ENCODE measurements at regions not wholly inside any gene's neighbourhood (a gene's known extent, or its start where the extent isn't known, plus 50 kb on each side); places are given as distances from the start of the nearest gene placed in this dataset.

- no peak for DNase-seq
- no peak for TF ChIP-seq CTCF (IDR thresholded peaks at IDR 0.05; ENCODE audit: low read depth, low read length)
- no peaks in the 10 kb centered on the region for H3K9me3 ChIP-seq
Measured at GRCh38 chr3:16738451-16738850, 133.2 kb upstream of the DAZL start.

GRCh38 chr3:16739541-16740105, 134.4 kb upstream of the DAZL start:
- TF ChIP-seq CTCF (IDR thresholded peaks at IDR 0.05; ENCODE audit: low read depth, low read length), result no peak
- no peaks in the 10 kb centered on the region for H3K4me1 ChIP-seq
- no peak for DNase-seq
- no peaks in the 10 kb centered on the region for H3K9me3 ChIP-seq
- H3K4me3 ChIP-seq (ENCODE audit: low read depth, low read length), result no peak overlapping the region
- H3K27me3 ChIP-seq, result no peaks in the 10 kb centered on the region
- H3K36me3 ChIP-seq, result no peaks in the 10 kb centered on the region

More at GRCh38 chr3:16738451-16738850, 133.2 kb upstream of the DAZL start:
- no peaks in the 10 kb centered on the region for H3K27me3 ChIP-seq
- H3K36me3 ChIP-seq, result no peaks in the 10 kb centered on the region
- no peaks in the 10 kb centered on the region for H3K4me1 ChIP-seq
- no peak overlapping the region for H3K4me3 ChIP-seq (ENCODE audit: low read depth, low read length)

- no peaks in the 10 kb centered on the region for H3K36me3 ChIP-seq
- H3K4me3 ChIP-seq (ENCODE audit: low read depth, low read length), result no peak overlapping the region
- H3K4me1 ChIP-seq, result no peaks in the 10 kb centered on the region
- no peak for TF ChIP-seq CTCF (IDR thresholded peaks at IDR 0.05; ENCODE audit: low read depth, low read length)
- no peak for DNase-seq
- H3K27me3 ChIP-seq, result no peaks in the 10 kb centered on the region
- H3K9me3 ChIP-seq, result no peaks in the 10 kb centered on the region
Measured at GRCh38 chr3:16740515-16740914, 135.3 kb upstream of the DAZL start.

GRCh38 chr3:16741103-16741758, 136.0 kb upstream of the DAZL start:
- Histone ChIP-seq H3K27me3 (no peaks in the 10 kb centered on the region), H3K4me1 (no peaks in the 10 kb centered on the region), H3K9me3 (no peaks in the 10 kb centered on the region), H3K4me3 (ENCODE audit: low read depth, low read length) (no peak overlapping the region), H3K36me3 (no peaks in the 10 kb centered on the region)
- DNase-seq, result no peak
- no peak for TF ChIP-seq CTCF (IDR thresholded peaks at IDR 0.05; ENCODE audit: low read depth, low read length)

- Histone ChIP-seq H3K9me3 (no peaks in the 10 kb centered on the region), H3K4me3 (ENCODE audit: low read depth, low read length) (no peak overlapping the region), H3K36me3 (no peaks in the 10 kb centered on the region), H3K27me3 (no peaks in the 10 kb centered on the region), H3K4me1 (no peaks in the 10 kb centered on the region)
- DNase-seq, result no peak
- no peak for TF ChIP-seq CTCF (IDR thresholded peaks at IDR 0.05; ENCODE audit: low read depth, low read length)
Measured at GRCh38 chr3:16741890-16742289, 136.7 kb upstream of the DAZL start.

GRCh38 chr3:16743276-16743675, 138.1 kb upstream of the DAZL start:
- H3K4me1 ChIP-seq, result no peaks in the 10 kb centered on the region
- no peaks in the 10 kb centered on the region for H3K9me3 ChIP-seq
- H3K36me3 ChIP-seq, result no peaks in the 10 kb centered on the region
- no peak for DNase-seq
- H3K27me3 ChIP-seq, result no peaks in the 10 kb centered on the region
- no peak overlapping the region for H3K4me3 ChIP-seq (ENCODE audit: low read depth, low read length)
- TF ChIP-seq CTCF (IDR thresholded peaks at IDR 0.05; ENCODE audit: low read depth, low read length), result no peak

Data from BE2C (cell line).